K562 (cell line): ENCODE measurements at regions not wholly inside any gene's neighbourhood (a gene's known extent, or its start where the extent isn't known, plus 50 kb on each side); places are given as distances from the start of the nearest gene placed in this dataset.

Source experiments
- ATAC-seq: fragments of 200-7000 bp; cut with Tn5 transposase; 3 replicates; pipeline ENCODE4 v1.9.1; 2020; ENCODE audit warnings: moderate library complexity
- BruUV-seq: library from RNA; stranded (reverse); fragments of 400-500 nt; replicated peaks from 2 replicates; lab custom pipeline; 2021; lab: Mats Ljungman, UMichigan
- CTCF ChIA-PET: fragments of 300-600 bp; formaldehyde crosslinking; extraction: SDS; loops from one replicate; lab custom pipeline; 2021; ENCODE audit warnings: low intra/inter-chr PET ratio; lab: Yijun Ruan, JAX
- POLR2A ChIA-PET: fragments of 300-600, 350-650 bp; sonication (Branson Sonifier 250); formaldehyde crosslinking; extraction: SDS; loops from one replicate; lab custom pipeline; 2021; ENCODE audit warnings: antibody characterized with exemption, inconsistent platforms; lab: Yijun Ruan, JAX
- DNase-seq, 4 experiments: peaks; one replicate each; pipeline versions ENCODE4 v3.0.0 to v3.0.0-alpha.2; 2011 to 2018; ENCODE audit warnings: low spot score in 3 of 4, mixed read lengths in 3 of 4; ENCODE audit errors: extremely low read depth in 1 of 4
- FAIRE-seq: peaks from 2 replicates; lab custom pipeline; 2011; peaks lifted over from hg19 to GRCh38; lab: Jason Lieb, UNC
- H2AFZ ChIP-seq: 2 replicates; pipeline ENCODE4 v1.6.0; 2011; ENCODE audit warnings: low read depth, low read length, control low read depth, inconsistent platforms
- H3K27ac ChIP-seq: fragments of 200-600 bp; 3 replicates; pipeline ENCODE4 v1.8.0; 2011; ENCODE audit warnings: low read depth, mild to moderate bottlenecking, control low read depth, inconsistent platforms, low read length, moderate library complexity, mixed read lengths; ENCODE audit errors: extremely low read depth
- H3K27me3 ChIP-seq, 2 experiments: fragments of 300-600 bp in 1 of 2; 2 replicates in 1 of 2; 3 replicates in 1 of 2; pipeline versions ENCODE4 v1.6.0 to v1.8.0; 2011; ENCODE audit warnings: inconsistent platforms in 2 of 2, low read length in 2 of 2, mild to moderate bottlenecking in 1 of 2, mixed read lengths in 1 of 2, moderate library complexity in 1 of 2; ENCODE audit not compliant: control insufficient read depth in 2 of 2, insufficient read depth in 2 of 2
- H3K36me3 ChIP-seq: fragments of 300-600 bp; 3 replicates; pipeline ENCODE4 v1.8.0; 2011; ENCODE audit warnings: mild to moderate bottlenecking, low read length, inconsistent platforms; ENCODE audit not compliant: control insufficient read depth, insufficient read depth
- H3K4me1 ChIP-seq, 2 experiments: fragments of 200-600 bp in 1 of 2; replicated peaks in 1 of 2; 2 replicates in 1 of 2; 3 replicates in 1 of 2; pipeline versions ENCODE4 v1.5.1 to v1.8.0; 2011; ENCODE audit warnings: inconsistent platforms in 2 of 2, low read length in 2 of 2, mild to moderate bottlenecking in 1 of 2, mixed read lengths in 1 of 2, moderate library complexity in 1 of 2; ENCODE audit not compliant: control insufficient read depth in 2 of 2, insufficient read depth in 2 of 2
- H3K4me2 ChIP-seq: 2 replicates; pipeline ENCODE4 v1.6.1; 2011; ENCODE audit warnings: low read length, control low read depth, inconsistent platforms, mixed read lengths; ENCODE audit not compliant: insufficient read depth
- H3K4me3 ChIP-seq: fragments of 200-600 bp; sonication (generic), shearing (Covaris generic); 2 replicates; pipeline ENCODE4 v1.5.1; 2016; ENCODE audit warnings: control low read depth, inconsistent platforms
- H3K79me2 ChIP-seq: fragments of 200-600 bp; 3 replicates; pipeline ENCODE4 v1.8.0; 2011; ENCODE audit warnings: low read length, inconsistent platforms; ENCODE audit not compliant: control insufficient read depth, insufficient read depth
- H3K9ac ChIP-seq, 2 experiments: 2 replicates each; pipeline versions ENCODE4 v1.6.0 to v1.6.1; 2011; ENCODE audit warnings: low read depth in 2 of 2, low read length in 2 of 2, control low read depth in 1 of 2, inconsistent platforms in 1 of 2, mild to moderate bottlenecking in 1 of 2, mixed read lengths in 1 of 2; ENCODE audit not compliant: insufficient read depth in 1 of 2
- H3K9me1 ChIP-seq: one replicate; pipeline ENCODE4 v1.6.0; 2011; ENCODE audit warnings: inconsistent platforms, mild to moderate bottlenecking, low read length, moderate library complexity; ENCODE audit not compliant: control insufficient read depth, insufficient read depth
- H3K9me3 ChIP-seq: replicated peaks from 2 replicates; pipeline ENCODE4 v1.5.1; 2011; ENCODE audit warnings: low read depth, low read length, inconsistent platforms; ENCODE audit not compliant: control insufficient read depth, insufficient read depth
- H4K20me1 ChIP-seq: replicated peaks from 2 replicates; pipeline ENCODE4 v1.6.1; 2011; ENCODE audit warnings: low read length, inconsistent platforms, mixed read lengths; ENCODE audit not compliant: control insufficient read depth, insufficient read depth
- ASH1L ChIP-seq: fragments of 450-650 bp; IDR thresholded peaks from 2 replicates; pipeline ENCODE4 v1.6.1; 2018; ENCODE audit warnings: borderline replicate concordance, mild to moderate bottlenecking, low read depth; ENCODE audit not compliant: partially characterized antibody
- BHLHE40 ChIP-seq: IDR thresholded peaks from 2 replicates; pipeline ENCODE4 v1.6.1; 2011; ENCODE audit warnings: low read length, improper control_type of control experiment
- IFI16 ChIP-seq: fragments of 250-450 bp; sonication (Bioruptor Pico); IDR thresholded peaks from 2 replicates; pipeline ENCODE4 v2.1.2; 2022; ENCODE audit warnings: mild to moderate bottlenecking, inconsistent platforms
- RBM17 ChIP-seq: fragments of 200-400 bp; formaldehyde crosslinking; IDR thresholded peaks from 2 replicates; pipeline ENCODE4 v1.6.1; 2017; ENCODE audit warnings: low read depth, mild to moderate bottlenecking, low read length, borderline replicate concordance
- SMC3 ChIP-seq: conservative IDR thresholded peaks from 2 replicates; pipeline ENCODE4 v1.6.1; 2011; ENCODE audit warnings: low read depth, low read length, improper control_type of control experiment; ENCODE audit not compliant: insufficient read depth
- TOE1 ChIP-seq, 2 experiments: fragments of 450-650 bp in 1 of 2; sonication (generic) in 1 of 2; formaldehyde crosslinking in 1 of 2; IDR thresholded peaks; 2 replicates each; pipeline versions ENCODE4 v1.7.1 to v1.8.0; 2016 to 2022; ENCODE audit warnings: borderline replicate concordance in 2 of 2, mild to moderate bottlenecking in 2 of 2, antibody characterized with exemption in 1 of 2, inconsistent platforms in 1 of 2, low read depth in 1 of 2, missing genetic modification reagents in 1 of 2, moderate library complexity in 1 of 2
- YY1 ChIP-seq, 3 experiments: IDR thresholded peaks; 2 replicates each; pipeline ENCODE4 v1.6.1; 2011; ENCODE audit warnings: low read length in 2 of 3, mild to moderate bottlenecking in 2 of 3, moderate library complexity in 2 of 3, borderline replicate concordance in 1 of 3, control low read depth in 1 of 3, low read depth in 1 of 3; ENCODE audit not compliant: insufficient read depth in 3 of 3, insufficient replicate concordance in 2 of 3, control insufficient read depth in 1 of 3, insufficient read length in 1 of 3; ENCODE audit errors: extremely low read depth in 1 of 3
- ZNF165 ChIP-seq: fragments of 250-450 bp; sonication (Bioruptor Pico); IDR thresholded peaks from 2 replicates; pipeline ENCODE4 v1.4.0; 2020; ENCODE audit warnings: borderline replicate concordance
- ZNF444 ChIP-seq: fragments of 250-450 bp; sonication (Bioruptor Pico); IDR thresholded peaks from 2 replicates; pipeline ENCODE4 v1.4.0; 2020; ENCODE audit warnings: mild to moderate bottlenecking, moderate library complexity
- WGBS: fragments of 100-300 bp; shearing (Covaris generic); methylation state at CpG from one replicate; pipeline ENCODE4 v1.1.6; 2016; ENCODE audit warnings: low coverage, mixed read lengths; ENCODE audit not compliant: insufficient coverage; ENCODE audit errors: missing lambda C conversion rate; 5-methylcytosine and 5-hydroxymethylcytosine counted together
- in situ Hi-C: fragments of 300-500 bp; cut with MboI; formaldehyde crosslinking; loops from 4 replicates; pipeline ENCODE4 v1.15.0; 2018; ENCODE audit warnings: inconsistent platforms, mixed read lengths
- intact Hi-C: fragments of 100-400 bp; cut with micrococcal nuclease; formaldehyde crosslinking; loops from 2 replicates; pipeline ENCODE4 v1.14.2; 2022
- TF ChIP-seq, protein P1 (sequence below): fragments of 450-650 bp; IDR thresholded peaks from 2 replicates; pipeline ENCODE4 v1.7.1; 2018; ENCODE audit warnings: mild to moderate bottlenecking, low read depth; ENCODE audit not compliant: partially characterized antibody
- TF ChIP-seq, protein P2 (sequence below): sonication (generic); formaldehyde crosslinking; IDR thresholded peaks from 2 replicates; pipeline ENCODE4 v1.8.0; 2022; ENCODE audit warnings: missing genetic modification reagents, mild to moderate bottlenecking, borderline replicate concordance
- TF ChIP-seq, protein P3 (sequence below): fragments of 250-450 bp; sonication (Bioruptor Pico); IDR thresholded peaks from 2 replicates; pipeline ENCODE4 v1.9.0; 2021; ENCODE audit warnings: mild to moderate bottlenecking, inconsistent platforms

DNA sequence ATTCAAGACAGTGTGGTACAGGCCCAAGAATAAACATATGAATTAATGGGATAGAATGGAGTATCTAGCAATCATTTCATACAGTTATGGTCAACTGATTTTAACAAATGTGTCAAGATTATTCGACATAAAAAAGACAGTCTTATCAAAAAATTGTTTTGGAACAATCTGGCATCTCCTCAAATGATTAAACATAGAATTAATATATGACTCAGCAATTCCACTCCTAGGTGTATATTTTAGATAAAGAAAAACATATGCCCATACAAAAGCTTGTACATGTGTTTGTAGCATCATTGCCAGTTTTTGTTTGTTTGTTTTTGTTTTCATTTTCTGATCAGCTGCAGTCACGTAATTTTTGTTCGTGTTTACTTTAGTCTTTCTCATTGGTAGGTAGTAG lies 1188.3 kb downstream of the BRINP3 start (continued):
- TF ChIP-seq, protein P1, sequence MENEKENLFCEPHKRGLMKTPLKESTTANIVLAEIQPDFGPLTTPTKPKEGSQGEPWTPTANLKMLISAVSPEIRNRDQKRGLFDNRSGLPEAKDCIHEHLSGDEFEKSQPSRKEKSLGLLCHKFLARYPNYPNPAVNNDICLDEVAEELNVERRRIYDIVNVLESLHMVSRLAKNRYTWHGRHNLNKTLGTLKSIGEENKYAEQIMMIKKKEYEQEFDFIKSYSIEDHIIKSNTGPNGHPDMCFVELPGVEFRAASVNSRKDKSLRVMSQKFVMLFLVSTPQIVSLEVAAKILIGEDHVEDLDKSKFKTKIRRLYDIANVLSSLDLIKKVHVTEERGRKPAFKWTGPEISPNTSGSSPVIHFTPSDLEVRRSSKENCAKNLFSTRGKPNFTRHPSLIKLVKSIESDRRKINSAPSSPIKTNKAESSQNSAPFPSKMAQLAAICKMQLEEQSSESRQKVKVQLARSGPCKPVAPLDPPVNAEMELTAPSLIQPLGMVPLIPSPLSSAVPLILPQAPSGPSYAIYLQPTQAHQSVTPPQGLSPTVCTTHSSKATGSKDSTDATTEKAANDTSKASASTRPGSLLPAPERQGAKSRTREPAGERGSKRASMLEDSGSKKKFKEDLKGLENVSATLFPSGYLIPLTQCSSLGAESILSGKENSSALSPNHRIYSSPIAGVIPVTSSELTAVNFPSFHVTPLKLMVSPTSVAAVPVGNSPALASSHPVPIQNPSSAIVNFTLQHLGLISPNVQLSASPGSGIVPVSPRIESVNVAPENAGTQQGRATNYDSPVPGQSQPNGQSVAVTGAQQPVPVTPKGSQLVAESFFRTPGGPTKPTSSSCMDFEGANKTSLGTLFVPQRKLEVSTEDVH = no peak

DNA sequence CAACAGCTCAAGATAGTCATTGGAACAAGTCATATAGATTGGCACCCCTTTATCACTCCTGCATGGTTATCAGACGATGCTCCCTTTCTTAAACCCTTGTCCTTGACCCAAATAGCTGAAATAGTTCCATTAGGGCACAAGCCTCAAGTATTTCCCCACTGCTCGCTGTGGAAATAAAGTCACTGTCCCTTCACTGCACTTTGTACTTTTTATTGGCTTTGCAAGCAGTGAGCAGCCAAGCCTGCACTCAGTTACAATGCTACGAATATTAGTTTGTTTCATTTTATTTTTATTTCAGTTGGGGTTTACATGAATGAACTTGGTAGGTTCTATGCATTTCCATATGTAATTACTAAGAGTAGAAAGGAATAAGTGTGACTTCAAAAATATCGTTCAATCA lies 1176.4 kb downstream of the BRINP3 start:
- no peaks in the 10 kb centered on the region for H3K27me3 ChIP-seq
- ChIA-PET POLR2A (no interaction called here), CTCF (no interaction called here)
- no TSS peak for BruUV-seq
- H3K79me2 ChIP-seq = no peaks in the 10 kb centered on the region
- H3K4me1 ChIP-seq = no peaks in the 10 kb centered on the region
- no peak overlapping the region for H3K27ac ChIP-seq
- H3K36me3 ChIP-seq = no peaks in the 10 kb centered on the region
- in situ Hi-C loops = no loop called here
- H3K9me1 ChIP-seq = no peaks in the 10 kb centered on the region
- H3K9me3 ChIP-seq = no peaks in the 10 kb centered on the region
- ATAC-seq (no peak), DNase-seq (no peak), FAIRE-seq (no peak)
- H3K4me2 ChIP-seq = no peak overlapping the region
- H4K20me1 ChIP-seq = no peaks in the 10 kb centered on the region
- no peak overlapping the region for H2AFZ ChIP-seq
- no peak overlapping the region for H3K9ac ChIP-seq
- 18% methylated on average over 4 of the region's 4 CpGs for WGBS
- intact Hi-C loops = no loop called here
- no peak overlapping the region for H3K4me3 ChIP-seq
- no peak for TF ChIP-seq RBM17
- no peak for TF ChIP-seq SMC3
- no peak for TF ChIP-seq BHLHE40
- no peak for TF ChIP-seq YY1 (IDR thresholded peaks at IDR 0.05; ENCODE audit: borderline replicate concordance in 1 of 3, control insufficient read depth in 1 of 3, extremely low read depth in 1 of 3, insufficient read depth in 3 of 3, insufficient read length in 1 of 3, insufficient replicate concordance in 2 of 3, low read depth in 1 of 3, low read length in 2 of 3)
- TF ChIP-seq TOE1 (IDR thresholded peaks at IDR 0.05; ENCODE audit: borderline replicate concordance) = no peak
- no peak for TF ChIP-seq TOE1 (CRISPR knock-in tag; IDR thresholded peaks at IDR 0.05; ENCODE audit: borderline replicate concordance, low read depth)
- no peak for TF ChIP-seq ASH1L
- TF ChIP-seq ZNF444 (CRISPR knock-in tag) = no peak
- no peak for TF ChIP-seq IFI16 (CRISPR knock-in tag)
- TF ChIP-seq, protein P2, sequence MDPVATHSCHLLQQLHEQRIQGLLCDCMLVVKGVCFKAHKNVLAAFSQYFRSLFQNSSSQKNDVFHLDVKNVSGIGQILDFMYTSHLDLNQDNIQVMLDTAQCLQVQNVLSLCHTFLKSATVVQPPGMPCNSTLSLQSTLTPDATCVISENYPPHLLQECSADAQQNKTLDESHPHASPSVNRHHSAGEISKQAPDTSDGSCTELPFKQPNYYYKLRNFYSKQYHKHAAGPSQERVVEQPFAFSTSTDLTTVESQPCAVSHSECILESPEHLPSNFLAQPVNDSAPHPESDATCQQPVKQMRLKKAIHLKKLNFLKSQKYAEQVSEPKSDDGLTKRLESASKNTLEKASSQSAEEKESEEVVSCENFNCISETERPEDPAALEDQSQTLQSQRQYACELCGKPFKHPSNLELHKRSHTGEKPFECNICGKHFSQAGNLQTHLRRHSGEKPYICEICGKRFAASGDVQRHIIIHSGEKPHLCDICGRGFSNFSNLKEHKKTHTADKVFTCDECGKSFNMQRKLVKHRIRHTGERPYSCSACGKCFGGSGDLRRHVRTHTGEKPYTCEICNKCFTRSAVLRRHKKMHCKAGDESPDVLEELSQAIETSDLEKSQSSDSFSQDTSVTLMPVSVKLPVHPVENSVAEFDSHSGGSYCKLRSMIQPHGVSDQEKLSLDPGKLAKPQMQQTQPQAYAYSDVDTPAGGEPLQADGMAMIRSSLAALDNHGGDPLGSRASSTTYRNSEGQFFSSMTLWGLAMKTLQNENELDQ (CRISPR knock-in tag) = no peak
- TF ChIP-seq, protein P3, sequence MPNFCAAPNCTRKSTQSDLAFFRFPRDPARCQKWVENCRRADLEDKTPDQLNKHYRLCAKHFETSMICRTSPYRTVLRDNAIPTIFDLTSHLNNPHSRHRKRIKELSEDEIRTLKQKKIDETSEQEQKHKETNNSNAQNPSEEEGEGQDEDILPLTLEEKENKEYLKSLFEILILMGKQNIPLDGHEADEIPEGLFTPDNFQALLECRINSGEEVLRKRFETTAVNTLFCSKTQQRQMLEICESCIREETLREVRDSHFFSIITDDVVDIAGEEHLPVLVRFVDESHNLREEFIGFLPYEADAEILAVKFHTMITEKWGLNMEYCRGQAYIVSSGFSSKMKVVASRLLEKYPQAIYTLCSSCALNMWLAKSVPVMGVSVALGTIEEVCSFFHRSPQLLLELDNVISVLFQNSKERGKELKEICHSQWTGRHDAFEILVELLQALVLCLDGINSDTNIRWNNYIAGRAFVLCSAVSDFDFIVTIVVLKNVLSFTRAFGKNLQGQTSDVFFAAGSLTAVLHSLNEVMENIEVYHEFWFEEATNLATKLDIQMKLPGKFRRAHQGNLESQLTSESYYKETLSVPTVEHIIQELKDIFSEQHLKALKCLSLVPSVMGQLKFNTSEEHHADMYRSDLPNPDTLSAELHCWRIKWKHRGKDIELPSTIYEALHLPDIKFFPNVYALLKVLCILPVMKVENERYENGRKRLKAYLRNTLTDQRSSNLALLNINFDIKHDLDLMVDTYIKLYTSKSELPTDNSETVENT (CRISPR knock-in tag) = no peak
- no peak for TF ChIP-seq ZNF165
